ENCODE measurements at regions not wholly inside any gene's neighbourhood (a gene's known extent, or its start where the extent isn't known, plus 50 kb on each side); places are given as distances from the start of the nearest gene placed in this dataset.
A peak's percentile ranks its signal among the peaks of the same experiment; 100 is the strongest.

GRCh38 chr6:169940481-169941271 is 189.3 kb downstream of the ERMARD start:
- peak in 1 of 2 experiments; percentile 30 for DNase-seq (ENCODE audit: low read depth in 1 of 2, low spot score in 2 of 2)
- no peaks in the 10 kb centered on the region for H3K36me3 ChIP-seq
- no peaks in the 10 kb centered on the region for H3K27me3 ChIP-seq (replicated peaks)
- H3K9me3 ChIP-seq (replicated peaks): peaks cover 3% of the 10 kb centered on the region; the same call in 1 of the 2 replicates
- H3K4me1 ChIP-seq (replicated peaks): no peaks in the 10 kb centered on the region
- no peak overlapping the region for H3K27ac ChIP-seq
- no peak overlapping the region for H3K4me3 ChIP-seq

- H3K4me1 ChIP-seq (replicated peaks): no peaks in the 10 kb centered on the region
- H3K27ac ChIP-seq: no peak overlapping the region
- H3K27me3 ChIP-seq (replicated peaks): no peaks in the 10 kb centered on the region
- no peak overlapping the region for H3K4me3 ChIP-seq
- no peaks in the 10 kb centered on the region for H3K36me3 ChIP-seq
- peaks cover 7% of the 10 kb centered on the region for H3K9me3 ChIP-seq (replicated peaks)
- DNase-seq (ENCODE audit: low read depth in 1 of 2, low spot score in 2 of 2): peak in 1 of 2 experiments; percentile 40
Measured at GRCh38 chr6:169939554-169940164, 188.2 kb downstream of the ERMARD start.

DNA sequence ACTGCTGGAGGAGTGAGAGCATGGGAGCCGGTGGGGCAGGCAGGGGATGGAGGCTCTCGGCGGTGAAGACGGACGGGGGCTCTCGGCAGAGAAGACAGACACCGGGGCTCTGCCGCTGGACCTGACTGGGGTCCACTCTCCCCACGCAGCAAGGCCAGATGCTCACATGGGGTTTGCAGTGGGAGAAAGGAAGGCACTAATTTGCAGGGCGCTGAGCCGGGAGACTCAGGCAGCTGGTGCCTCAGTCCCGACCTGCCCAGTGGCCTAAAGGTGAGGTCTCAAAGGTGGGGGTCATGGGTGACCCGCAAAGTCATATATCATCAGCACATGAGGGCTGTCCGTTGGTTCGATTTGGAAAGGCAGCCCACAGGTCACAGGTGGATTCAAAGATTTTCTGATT is 187.3 kb downstream of the ERMARD start:
- H3K27me3 ChIP-seq (replicated peaks): no peaks in the 10 kb centered on the region
- no peaks in the 10 kb centered on the region for H3K4me1 ChIP-seq (replicated peaks)
- no peak overlapping the region for H3K4me3 ChIP-seq
- no peak for DNase-seq (ENCODE audit: low read depth in 1 of 2, low spot score in 2 of 2)
- peaks cover 14% of the 10 kb centered on the region for H3K9me3 ChIP-seq (replicated peaks)
- no peak overlapping the region for H3K27ac ChIP-seq
- H3K36me3 ChIP-seq: no peaks in the 10 kb centered on the region

- H3K27me3 ChIP-seq (replicated peaks): no peaks in the 10 kb centered on the region
- no peaks in the 10 kb centered on the region for H3K36me3 ChIP-seq
- no peak overlapping the region for H3K27ac ChIP-seq
- H3K4me1 ChIP-seq (replicated peaks): no peaks in the 10 kb centered on the region
- peaks cover 15% of the 10 kb centered on the region for H3K9me3 ChIP-seq (replicated peaks)
- H3K4me3 ChIP-seq: no peak overlapping the region
- DNase-seq (ENCODE audit: low read depth in 1 of 2, low spot score in 2 of 2): no peak
Measured at GRCh38 chr6:169938262-169938701, 186.9 kb downstream of the ERMARD start.

DNA sequence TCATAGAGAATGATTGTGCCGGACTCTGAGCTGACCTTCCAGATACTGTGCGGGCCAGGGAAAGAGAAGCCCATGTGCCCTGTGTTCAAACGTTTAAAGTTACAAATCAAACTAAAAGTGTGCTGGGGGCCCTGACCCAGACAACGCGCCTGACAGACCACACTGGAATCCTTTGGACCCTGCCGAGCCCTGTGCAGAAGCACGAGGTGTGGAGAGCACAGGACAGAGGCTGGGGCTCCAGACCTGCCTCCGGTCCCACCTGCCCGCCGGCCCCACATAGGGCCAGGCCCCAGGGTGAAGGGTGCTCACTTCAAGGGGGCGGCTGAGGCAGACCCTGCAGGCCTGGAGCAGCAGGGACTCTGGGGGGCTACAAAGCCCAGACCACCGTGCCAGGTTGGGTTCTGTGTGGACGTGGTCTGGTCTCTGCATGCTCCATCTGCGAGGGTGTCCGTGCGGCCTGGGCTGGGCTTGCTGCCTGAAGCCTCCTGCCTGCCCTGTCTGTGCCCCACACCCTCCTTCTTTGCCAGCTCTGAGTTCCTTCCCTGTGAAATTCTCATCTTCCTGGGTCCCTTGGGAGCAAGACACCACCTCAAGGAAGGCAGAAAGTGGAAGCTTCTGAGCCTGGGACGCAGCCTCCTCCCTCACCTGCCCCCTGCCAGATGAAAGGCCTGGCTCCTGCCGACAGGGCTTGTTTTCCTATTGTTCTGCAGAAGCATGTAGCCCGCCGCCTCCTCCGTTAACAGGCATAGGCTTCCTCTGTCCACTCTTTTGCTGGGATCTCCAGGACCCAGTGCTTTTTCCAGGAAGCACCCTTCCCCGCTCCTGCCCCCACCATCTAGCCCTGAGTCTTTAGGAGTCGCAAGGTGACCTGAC is 186.2 kb downstream of the ERMARD start:
- Histone ChIP-seq H3K9me3 (replicated peaks) (peaks cover 15% of the 10 kb centered on the region), H3K27ac (no peak overlapping the region), H3K27me3 (replicated peaks) (no peaks in the 10 kb centered on the region), H3K36me3 (no peaks in the 10 kb centered on the region), H3K4me3 (no peak overlapping the region), H3K4me1 (replicated peaks) (no peaks in the 10 kb centered on the region)
- no peak for DNase-seq (ENCODE audit: low read depth in 1 of 2, low spot score in 2 of 2)

DNA sequence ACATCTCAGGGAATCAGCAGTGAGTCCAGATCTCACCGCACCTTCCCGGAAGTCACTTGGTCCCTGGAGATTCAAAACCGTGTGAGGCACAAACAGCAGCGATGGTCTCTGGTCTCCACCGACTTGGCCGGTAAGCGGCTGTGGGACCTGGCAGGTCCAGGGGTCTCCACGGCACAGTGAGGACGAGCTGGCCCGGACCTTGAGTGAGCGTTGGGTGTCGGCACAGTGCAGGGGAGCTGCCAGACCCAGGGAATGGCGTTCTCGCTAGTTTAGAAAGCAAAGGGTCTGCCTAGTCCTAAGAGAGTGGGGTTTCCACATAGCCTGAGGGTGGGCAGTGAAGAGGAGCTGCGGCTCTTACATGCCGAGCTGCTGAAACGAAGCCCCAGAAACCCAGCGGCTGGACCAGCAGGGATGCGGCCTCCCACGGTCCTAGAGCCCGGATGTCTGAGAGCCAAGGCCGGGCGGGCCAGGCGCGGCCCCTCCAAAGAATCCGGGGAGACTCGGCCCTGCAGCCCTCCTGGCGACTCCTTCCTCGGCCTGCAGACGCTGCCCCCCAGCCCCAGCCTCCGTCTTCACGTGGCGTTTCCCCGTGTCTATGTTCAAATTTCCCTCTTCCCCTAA is 185.0 kb downstream of the ERMARD start:
- H3K27ac ChIP-seq: no peak overlapping the region
- no peak overlapping the region for H3K4me3 ChIP-seq
- H3K4me1 ChIP-seq (replicated peaks): no peaks in the 10 kb centered on the region

DNA sequence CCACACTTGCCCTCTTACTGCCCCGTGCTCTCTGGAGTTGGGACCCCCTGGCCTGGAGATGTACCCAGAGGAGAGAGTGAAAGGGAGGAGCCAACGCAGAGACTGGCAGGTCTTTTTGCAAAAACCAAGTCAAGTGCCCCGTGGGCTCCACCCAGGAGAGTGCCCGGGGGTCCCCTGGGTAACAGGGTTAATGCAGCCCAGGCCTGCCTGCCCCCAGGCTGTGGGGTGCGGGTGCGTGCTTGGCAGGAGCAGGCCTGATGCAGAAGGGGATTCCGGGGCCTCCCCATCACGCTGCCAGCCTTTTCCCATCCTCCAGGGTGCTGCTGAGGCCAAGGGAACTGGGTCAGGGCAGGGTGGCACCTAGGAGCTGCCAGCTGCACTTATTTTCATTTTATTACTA is 184.4 kb downstream of the ERMARD start:
- Histone ChIP-seq H3K4me3 (no peak overlapping the region), H3K4me1 (replicated peaks) (no peaks in the 10 kb centered on the region), H3K27me3 (replicated peaks) (no peaks in the 10 kb centered on the region), H3K27ac (no peak overlapping the region), H3K9me3 (replicated peaks) (peaks cover 15% of the 10 kb centered on the region), H3K36me3 (no peaks in the 10 kb centered on the region)
- no peak for DNase-seq (ENCODE audit: low read depth in 1 of 2, low spot score in 2 of 2)

More for the DNA sequence above, 185.0 kb downstream of the ERMARD start:
- Histone ChIP-seq H3K9me3 (replicated peaks) (peaks cover 15% of the 10 kb centered on the region), H3K36me3 (no peaks in the 10 kb centered on the region), H3K27me3 (replicated peaks) (no peaks in the 10 kb centered on the region)
- no peak for DNase-seq (ENCODE audit: low read depth in 1 of 2, low spot score in 2 of 2)

- no peak overlapping the region for H3K27ac ChIP-seq
- no peak overlapping the region for H3K4me3 ChIP-seq
- H3K36me3 ChIP-seq: no peaks in the 10 kb centered on the region
- DNase-seq (ENCODE audit: low read depth in 1 of 2, low spot score in 2 of 2): no peak
- H3K9me3 ChIP-seq (replicated peaks): peaks cover 15% of the 10 kb centered on the region
- H3K27me3 ChIP-seq (replicated peaks): no peaks in the 10 kb centered on the region
- no peaks in the 10 kb centered on the region for H3K4me1 ChIP-seq (replicated peaks)
Measured at GRCh38 chr6:169935348-169935718, 183.9 kb downstream of the ERMARD start.

GRCh38 chr6:169934699-169935347 is 183.4 kb downstream of the ERMARD start:
- no peak overlapping the region for H3K4me3 ChIP-seq
- no peaks in the 10 kb centered on the region for H3K36me3 ChIP-seq
- H3K9me3 ChIP-seq (replicated peaks): peaks cover 15% of the 10 kb centered on the region
- H3K4me1 ChIP-seq (replicated peaks): no peaks in the 10 kb centered on the region
- H3K27me3 ChIP-seq (replicated peaks): no peaks in the 10 kb centered on the region
- no peak for DNase-seq (ENCODE audit: low read depth in 1 of 2, low spot score in 2 of 2)
- no peak overlapping the region for H3K27ac ChIP-seq

- DNase-seq (ENCODE audit: low read depth in 1 of 2, low spot score in 2 of 2): no peak
- Histone ChIP-seq H3K4me1 (replicated peaks) (no peaks in the 10 kb centered on the region), H3K27me3 (replicated peaks) (no peaks in the 10 kb centered on the region), H3K36me3 (no peaks in the 10 kb centered on the region), H3K27ac (no peak overlapping the region), H3K4me3 (no peak overlapping the region), H3K9me3 (replicated peaks) (peaks cover 15% of the 10 kb centered on the region)
Measured at GRCh38 chr6:169933839-169934698, 182.6 kb downstream of the ERMARD start.

GRCh38 chr6:169933251-169933821 is 181.9 kb downstream of the ERMARD start:
- Histone ChIP-seq H3K4me3 (no peak overlapping the region), H3K4me1 (replicated peaks) (no peaks in the 10 kb centered on the region), H3K36me3 (no peaks in the 10 kb centered on the region), H3K9me3 (replicated peaks) (peaks cover 20% of the 10 kb centered on the region), H3K27ac (no peak overlapping the region), H3K27me3 (replicated peaks) (no peaks in the 10 kb centered on the region)
- DNase-seq (ENCODE audit: low read depth in 1 of 2, low spot score in 2 of 2): no peak

GRCh38 chr6:169932491-169932890 is 181.1 kb downstream of the ERMARD start:
- Histone ChIP-seq H3K9me3 (replicated peaks) (peaks cover 19% of the 10 kb centered on the region), H3K36me3 (no peaks in the 10 kb centered on the region), H3K4me1 (replicated peaks) (no peaks in the 10 kb centered on the region), H3K27me3 (replicated peaks) (no peaks in the 10 kb centered on the region), H3K27ac (no peak overlapping the region), H3K4me3 (no peak overlapping the region)
- DNase-seq (ENCODE audit: low read depth in 1 of 2, low spot score in 2 of 2): no peak
